CD4-positive, alpha-beta memory T cell (primary cell): ENCODE measurements at regions not wholly inside any gene's neighbourhood (a gene's known extent, or its start where the extent isn't known, plus 50 kb on each side); places are given as distances from the start of the nearest gene placed in this dataset.

Experiments
- CTCF ChIA-PET: fragments of 350-600 bp; sonication (Branson Sonifier 250); formaldehyde crosslinking; loops from one replicate; lab custom pipeline; 2021; ENCODE audit warnings: inconsistent platforms; ENCODE audit not compliant: partially characterized antibody; lab: Charles Lee
- POLR2A ChIA-PET: fragments of 350-600 bp; sonication (Branson Sonifier 250); formaldehyde crosslinking; loops from one replicate; lab custom pipeline; 2021; ENCODE audit not compliant: partially characterized antibody; lab: Charles Lee
- DNase-seq, 5 donors: peaks; one replicate each; pipeline versions ENCODE4 v3.0.0 to v3.0.0-alpha.2; 2020 to 2022; ENCODE audit warnings: mixed read lengths in 1 of 5
- H3K27ac ChIP-seq: one replicate; pipeline ENCODE4 v1.7.0; 2013; ENCODE audit warnings: low read depth, low read length
- H3K27me3 ChIP-seq: 2 replicates; pipeline ENCODE4 v1.7.0; 2013; ENCODE audit warnings: mild to moderate bottlenecking, low read length, moderate library complexity; ENCODE audit not compliant: insufficient read depth
- H3K36me3 ChIP-seq: 2 replicates; pipeline ENCODE4 v1.7.0; 2013; ENCODE audit warnings: mild to moderate bottlenecking, low read length, moderate library complexity; ENCODE audit not compliant: insufficient read depth
- H3K4me1 ChIP-seq: 2 replicates; pipeline ENCODE4 v1.7.0; 2013; ENCODE audit warnings: mild to moderate bottlenecking, low read length, moderate library complexity; ENCODE audit not compliant: insufficient read depth
- H3K4me3 ChIP-seq, 2 donors: one replicate each; pipeline ENCODE4 v1.7.0; 2013; ENCODE audit warnings: low read length in 2 of 2, mild to moderate bottlenecking in 1 of 2
- H3K9me3 ChIP-seq, 2 donors: one replicate each; pipeline ENCODE4 v1.7.0; 2013; ENCODE audit warnings: low read length in 2 of 2, control low read depth in 1 of 2; ENCODE audit not compliant: control insufficient read depth in 1 of 2
- H3K27ac Mint-ChIP-seq, 7 donors: one replicate each; pipeline ENCODE4 v1.8.0; 2020 to 2021; ENCODE audit warnings: mixed read lengths in 7 of 7, mild to moderate bottlenecking in 6 of 7, inconsistent platforms in 3 of 7, moderate library complexity in 3 of 7
- H3K27me3 Mint-ChIP-seq, 2 donors: one replicate each; pipeline ENCODE4 v1.8.0; 2020 to 2021; ENCODE audit warnings: mixed read lengths in 2 of 2
- H3K36me3 Mint-ChIP-seq, 2 donors: one replicate each; pipeline ENCODE4 v1.8.0; 2020 to 2021; ENCODE audit warnings: mixed read lengths in 2 of 2, inconsistent platforms in 1 of 2, mild to moderate bottlenecking in 1 of 2
- H3K4me1 Mint-ChIP-seq, 4 donors: one replicate each; pipeline ENCODE4 v1.8.0; 2020 to 2021; ENCODE audit warnings: mixed read lengths in 4 of 4, mild to moderate bottlenecking in 1 of 4
- H3K4me3 Mint-ChIP-seq, 8 donors: one replicate each; pipeline ENCODE4 v1.8.0; 2020 to 2021; ENCODE audit warnings: mixed read lengths in 8 of 8, mild to moderate bottlenecking in 7 of 8, moderate library complexity in 6 of 8, inconsistent platforms in 3 of 8
- H3K9me3 Mint-ChIP-seq, 8 donors: one replicate each; pipeline ENCODE4 v1.8.0; 2020 to 2021; ENCODE audit warnings: mixed read lengths in 8 of 8, mild to moderate bottlenecking in 5 of 8, inconsistent platforms in 3 of 8, moderate library complexity in 1 of 8
- intact Hi-C: fragments of 100-400 bp; cut with micrococcal nuclease; formaldehyde crosslinking; loops from one replicate; pipeline ENCODE4 v1.15.1; 2023

DNA sequence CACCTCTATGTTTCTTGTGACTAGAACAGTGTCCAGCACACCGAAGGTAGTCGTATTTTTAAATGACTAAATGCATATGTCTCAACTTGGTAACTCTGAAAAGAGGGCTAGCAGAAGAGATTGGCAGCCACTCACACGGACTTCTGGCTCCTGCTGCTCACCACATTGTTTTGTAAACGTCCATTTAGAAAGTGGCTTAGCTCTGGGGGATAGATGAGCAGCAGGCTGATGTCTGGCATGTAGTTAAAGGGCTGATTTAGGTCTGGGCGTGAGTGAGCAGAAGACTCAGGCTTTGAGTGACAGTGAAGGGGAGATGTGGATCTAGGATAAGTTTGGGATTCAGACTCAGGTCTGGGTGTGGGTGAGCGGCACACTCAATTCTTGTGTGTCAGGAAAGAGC lies 372.9 kb upstream of the HS6ST1 start:
- ChIA-PET POLR2A (no interaction called here), CTCF (no interaction called here)
- Mint-ChIP-seq H3K36me3 (no peaks in the 10 kb centered on the region), H3K9me3 (no peaks in the 10 kb centered on the region), H3K27ac (no peak overlapping the region), H3K27me3 (peaks cover 1 to 2% of the 10 kb centered on the region in 2 donors), H3K4me1 (no peaks in the 10 kb centered on the region), H3K4me3 (no peak overlapping the region)
- Histone ChIP-seq H3K36me3 (no peaks in the 10 kb centered on the region), H3K27me3 (no peaks in the 10 kb centered on the region), H3K4me3 (no peak overlapping the region), H3K4me1 (no peaks in the 10 kb centered on the region), H3K27ac (no peak overlapping the region), H3K9me3 (no peaks in the 10 kb centered on the region)
- no peak for DNase-seq
- intact Hi-C loops, result no loop called here

DNA sequence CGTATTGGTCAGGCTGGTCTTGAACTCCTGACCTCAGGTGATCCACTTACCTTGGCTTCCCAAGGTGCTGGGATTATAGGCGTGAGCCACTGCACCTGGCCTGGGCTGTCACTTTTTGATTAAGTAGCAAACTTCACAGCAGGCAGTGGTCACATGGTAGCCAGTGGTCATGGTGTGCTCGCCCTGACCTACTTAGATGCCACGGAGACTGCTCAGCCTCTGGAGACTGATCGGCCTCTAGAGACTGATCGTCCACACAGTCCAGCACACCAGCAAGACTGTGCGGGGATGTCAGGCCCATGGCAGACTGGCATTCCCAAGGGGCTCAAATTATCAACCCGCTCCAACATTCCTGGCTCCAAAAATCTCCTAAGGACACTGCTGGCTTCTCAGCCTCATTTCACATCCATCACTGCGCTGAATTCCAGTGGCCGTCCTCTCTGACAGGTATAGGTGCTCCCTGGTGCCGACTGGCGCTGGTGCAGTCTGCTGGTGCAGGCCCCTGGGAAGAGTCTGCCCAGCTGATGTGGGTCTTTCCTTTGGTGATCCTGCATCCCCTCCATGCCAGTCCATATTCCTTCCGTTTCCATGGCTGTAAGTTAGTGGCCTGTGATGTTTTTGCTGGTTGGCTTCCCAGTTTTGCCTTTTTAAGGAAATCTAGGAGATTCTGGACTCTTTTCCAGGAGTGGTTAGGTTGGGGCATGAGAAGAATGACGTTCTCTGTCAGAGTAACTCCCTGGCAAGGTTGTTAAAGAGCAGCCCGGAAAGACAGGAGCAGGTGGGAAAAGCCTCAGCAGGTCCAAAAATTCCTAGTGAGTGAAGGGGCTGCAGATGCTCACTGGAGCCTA lies 374.5 kb upstream of the HS6ST1 start:
- DNase-seq, result no peak

DNA sequence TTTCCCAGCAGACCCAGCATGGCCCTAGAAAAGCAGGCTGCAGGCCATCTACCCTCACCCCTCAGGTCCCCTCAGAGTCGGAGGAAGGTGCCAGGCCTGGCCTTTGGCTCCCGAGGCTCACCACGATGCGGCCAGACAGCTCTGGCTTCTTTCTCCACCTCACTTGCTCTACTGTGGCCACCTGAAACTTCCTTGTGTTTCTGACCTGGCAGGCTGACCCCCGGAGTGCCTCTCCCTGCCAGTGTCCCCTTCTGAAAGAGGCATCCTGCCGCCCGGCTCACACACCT lies 375.0 kb upstream of the HS6ST1 start:
- no peak overlapping the region for H3K4me3 Mint-ChIP-seq
- CTCF ChIA-PET, result no interaction called here
- no peaks in the 10 kb centered on the region for H3K9me3 Mint-ChIP-seq
- H3K36me3 Mint-ChIP-seq, result no peaks in the 10 kb centered on the region
- no peak overlapping the region for H3K27ac ChIP-seq
- no peaks in the 10 kb centered on the region for H3K9me3 ChIP-seq
- no peaks in the 10 kb centered on the region for H3K27me3 ChIP-seq
- intact Hi-C loops, result no loop called here
- no peak overlapping the region for H3K27ac Mint-ChIP-seq
- H3K4me1 Mint-ChIP-seq, result no peaks in the 10 kb centered on the region
- no peaks in the 10 kb centered on the region for H3K4me1 ChIP-seq
- POLR2A ChIA-PET, result no interaction called here
- H3K4me3 ChIP-seq, result no peak overlapping the region
- peaks cover 1 to 5% of the 10 kb centered on the region in 2 donors for H3K27me3 Mint-ChIP-seq
- DNase-seq, result no peak
- H3K36me3 ChIP-seq, result no peaks in the 10 kb centered on the region

More for the DNA sequence above, 374.5 kb upstream of the HS6ST1 start:
- Mint-ChIP-seq H3K4me3 (no peak overlapping the region), H3K36me3 (no peaks in the 10 kb centered on the region), H3K27ac (no peak overlapping the region), H3K9me3 (no peaks in the 10 kb centered on the region), H3K4me1 (no peaks in the 10 kb centered on the region), H3K27me3 (peaks cover 1 to 5% of the 10 kb centered on the region in 2 donors)
- Histone ChIP-seq H3K9me3 (no peaks in the 10 kb centered on the region), H3K36me3 (no peaks in the 10 kb centered on the region), H3K4me1 (no peaks in the 10 kb centered on the region), H3K4me3 (no peak overlapping the region), H3K27ac (no peak overlapping the region), H3K27me3 (no peaks in the 10 kb centered on the region)
- intact Hi-C loops, result no loop called here
- ChIA-PET CTCF (no interaction called here), POLR2A (no interaction called here)

GRCh38 chr2:128695646-128696220 lies 377.1 kb upstream of the HS6ST1 start:
- Histone ChIP-seq H3K27ac (no peak overlapping the region), H3K4me1 (no peaks in the 10 kb centered on the region), H3K9me3 (no peaks in the 10 kb centered on the region), H3K27me3 (no peaks in the 10 kb centered on the region), H3K4me3 (no peak overlapping the region), H3K36me3 (no peaks in the 10 kb centered on the region)
- ChIA-PET POLR2A (no interaction called here), CTCF (no interaction called here)
- no peak for DNase-seq
- Mint-ChIP-seq H3K4me1 (no peaks in the 10 kb centered on the region), H3K4me3 (no peak overlapping the region), H3K9me3 (peaks cover 0 to 3% (median 0%) of the 10 kb centered on the region in 8 donors), H3K27ac (no peak overlapping the region), H3K27me3 (peaks cover 1 to 5% of the 10 kb centered on the region in 2 donors), H3K36me3 (no peaks in the 10 kb centered on the region)
- intact Hi-C loops, result no loop called here

DNA sequence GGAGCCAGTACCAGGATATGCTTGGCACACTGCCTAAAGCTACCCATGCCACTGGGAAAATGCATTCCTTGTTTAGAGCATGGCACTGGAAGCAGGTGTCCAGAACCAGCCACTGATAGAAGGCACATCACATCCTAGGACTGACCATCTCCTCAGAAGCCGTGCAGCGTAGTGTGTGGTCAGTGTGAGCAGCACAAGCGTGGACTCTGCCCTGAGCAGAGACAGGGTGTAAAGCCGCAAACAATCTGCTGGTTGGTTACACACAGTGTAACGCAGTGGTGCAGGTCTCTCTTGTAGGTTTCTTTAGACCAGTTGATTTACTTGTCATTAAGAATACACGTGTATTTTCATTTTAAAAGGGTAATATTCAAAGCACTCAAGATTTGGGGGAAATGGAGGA lies 377.8 kb upstream of the HS6ST1 start:
- intact Hi-C loops, result no loop called here
- H3K36me3 Mint-ChIP-seq, result no peaks in the 10 kb centered on the region
- no peak overlapping the region for H3K4me3 Mint-ChIP-seq
- Histone ChIP-seq H3K4me1 (no peaks in the 10 kb centered on the region), H3K9me3 (no peaks in the 10 kb centered on the region), H3K27me3 (no peaks in the 10 kb centered on the region), H3K36me3 (no peaks in the 10 kb centered on the region), H3K4me3 (no peak overlapping the region), H3K27ac (no peak overlapping the region)
- ChIA-PET POLR2A (no interaction called here), CTCF (no interaction called here)
- H3K9me3 Mint-ChIP-seq, result peaks cover 0 to 4% (median 0%) of the 10 kb centered on the region in 8 donors
- no peaks in the 10 kb centered on the region for H3K4me1 Mint-ChIP-seq
- H3K27ac Mint-ChIP-seq, result no peak overlapping the region
- H3K27me3 Mint-ChIP-seq, result peaks cover 0 to 3% of the 10 kb centered on the region in 2 donors
- no peak for DNase-seq

- no peak overlapping the region for H3K4me3 ChIP-seq
- Mint-ChIP-seq H3K4me1 (no peaks in the 10 kb centered on the region), H3K27ac (no peak overlapping the region), H3K9me3 (peaks cover 0 to 11% (median 4%) of the 10 kb centered on the region in 8 donors), H3K4me3 (no peak overlapping the region), H3K27me3 (peaks cover 0 to 3% of the 10 kb centered on the region in 2 donors), H3K36me3 (no peaks in the 10 kb centered on the region)
- CTCF ChIA-PET, result no interaction called here
- no peak for DNase-seq
- intact Hi-C loops, result no loop called here
- H3K36me3 ChIP-seq, result no peaks in the 10 kb centered on the region
- H3K27me3 ChIP-seq, result no peaks in the 10 kb centered on the region
- no peaks in the 10 kb centered on the region for H3K4me1 ChIP-seq
- no peaks in the 10 kb centered on the region for H3K9me3 ChIP-seq
- H3K27ac ChIP-seq, result no peak overlapping the region
- POLR2A ChIA-PET, result no interaction called here
These were observed 382.8 kb upstream of the HS6ST1 start for GRCh38 chr2:128701418-128701817.

DNA sequence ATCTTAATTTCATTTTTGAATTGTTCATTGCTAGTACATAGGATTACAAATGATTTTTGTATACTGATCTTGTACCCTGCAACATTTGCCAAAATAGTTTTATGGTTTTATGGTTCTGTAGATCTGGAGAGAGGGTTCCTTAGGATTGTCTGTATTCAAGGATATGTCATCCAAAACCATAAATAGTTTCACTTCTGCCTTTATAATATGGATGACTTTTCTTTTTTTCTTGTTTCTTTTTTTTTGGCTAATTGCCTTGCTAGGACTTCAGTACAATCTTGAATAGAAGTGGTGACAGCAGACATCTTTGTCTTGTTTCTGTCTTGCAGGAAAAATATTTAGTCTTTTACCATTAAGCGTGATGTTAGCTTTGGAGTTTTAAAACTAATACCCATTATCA lies 383.9 kb upstream of the HS6ST1 start:
- Histone ChIP-seq H3K27ac (no peak overlapping the region), H3K4me3 (no peak overlapping the region), H3K27me3 (no peaks in the 10 kb centered on the region), H3K4me1 (no peaks in the 10 kb centered on the region), H3K9me3 (peaks cover 0 to 6% of the 10 kb centered on the region in 2 donors), H3K36me3 (no peaks in the 10 kb centered on the region)
- no peak overlapping the region for H3K4me3 Mint-ChIP-seq
- ChIA-PET CTCF (no interaction called here), POLR2A (no interaction called here)
- peaks cover 0 to 18% (median 7%) of the 10 kb centered on the region in 8 donors for H3K9me3 Mint-ChIP-seq
- intact Hi-C loops, result no loop called here
- H3K27me3 Mint-ChIP-seq, result peaks cover 0 to 1% of the 10 kb centered on the region in 2 donors
- H3K36me3 Mint-ChIP-seq, result no peaks in the 10 kb centered on the region
- DNase-seq, result no peak
- H3K4me1 Mint-ChIP-seq, result no peaks in the 10 kb centered on the region
- no peak overlapping the region for H3K27ac Mint-ChIP-seq
